ENCODE measurements at regions not wholly inside any gene's neighbourhood (a gene's known extent, or its start where the extent isn't known, plus 50 kb on each side); places are given as distances from the start of the nearest gene placed in this dataset.
"Not testable (repeated sequence)": the region's sequence is repeated elsewhere in the genome, so short reads cannot be mapped to it uniquely, and the experiment has no call there.

DNA sequence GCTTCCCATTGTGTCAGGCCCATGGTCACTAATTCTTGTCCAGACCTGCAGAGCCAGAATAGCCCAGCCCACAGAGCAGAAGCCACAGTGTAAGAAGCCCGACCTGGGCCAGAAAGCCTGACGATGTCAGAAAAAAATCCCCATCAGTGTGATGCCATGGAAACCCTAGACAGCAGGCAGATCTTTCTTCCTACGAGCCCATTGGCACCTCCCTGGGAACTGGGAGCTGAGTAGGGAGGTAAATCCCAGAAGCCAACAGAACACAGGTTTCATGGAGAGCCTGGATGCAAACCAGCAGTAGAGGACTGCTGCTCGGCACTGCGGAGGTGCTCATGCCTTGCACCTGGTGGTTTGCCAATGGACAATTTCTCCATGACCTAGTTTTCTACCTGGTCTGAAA lies 82.2 kb upstream of the SLC22A16 start:
- no peak for DNase-seq (ENCODE audit: low read depth in 2 of 2, low spot score in 1 of 2)

DNA sequence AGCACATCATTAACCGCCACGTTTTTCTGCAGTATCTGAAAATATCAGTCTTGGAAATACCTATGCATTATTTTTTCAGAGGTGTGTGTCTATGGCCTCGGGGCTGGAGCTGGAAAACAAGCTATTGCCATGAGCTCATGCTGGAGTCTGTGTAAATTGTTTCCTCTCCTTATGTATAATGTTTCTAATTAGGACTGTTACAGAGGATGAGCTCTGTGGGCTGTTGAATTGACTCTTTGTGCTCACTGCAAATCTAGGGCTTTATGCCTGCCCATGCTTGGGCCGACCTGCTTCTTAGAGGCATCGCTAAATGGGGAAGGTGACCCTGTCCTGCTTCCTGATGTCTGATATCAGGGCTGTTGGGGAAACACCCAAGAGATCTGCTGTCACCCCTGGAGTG lies 80.8 kb upstream of the SLC22A16 start:
- DNase-seq (ENCODE audit: low read depth in 2 of 2, low spot score in 1 of 2): no peak

DNA sequence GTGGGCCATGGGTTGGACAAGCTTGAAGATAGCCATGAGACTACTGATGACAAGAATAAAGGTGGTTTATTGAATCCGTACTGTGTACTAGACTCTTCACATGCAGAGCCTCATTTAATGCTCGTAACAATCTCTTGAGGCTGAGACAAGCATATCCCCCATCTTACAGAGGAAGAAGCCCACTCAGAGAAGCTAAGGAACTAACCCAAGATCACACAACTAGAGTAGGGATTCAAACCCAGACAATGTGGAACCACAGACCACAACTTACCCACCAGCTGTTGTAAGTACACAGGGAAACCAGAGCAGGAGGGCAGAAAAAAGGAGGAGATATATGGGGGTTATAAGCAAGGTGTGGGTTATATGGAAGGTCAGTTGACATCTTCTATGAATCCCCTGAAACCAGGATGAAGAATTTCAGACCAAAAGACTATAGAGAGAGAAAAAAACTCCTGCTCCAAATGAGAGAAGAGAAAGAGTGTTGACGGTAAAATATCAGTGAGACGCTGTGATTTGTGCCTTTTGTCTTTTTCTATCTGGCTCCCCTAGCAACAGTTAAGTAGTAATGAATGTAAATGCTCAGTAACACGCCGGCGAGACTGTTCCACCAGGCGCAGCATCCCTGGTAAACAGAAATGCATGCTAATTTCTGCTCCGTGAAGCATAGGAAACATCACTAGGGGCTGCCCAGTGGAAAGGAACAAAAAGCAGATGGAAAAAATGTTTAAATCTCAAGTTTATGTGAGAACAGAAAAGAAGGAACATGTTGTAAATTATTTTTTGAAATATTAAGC lies 80.1 kb upstream of the SLC22A16 start:
- DNase-seq (ENCODE audit: low read depth in 2 of 2, low spot score in 1 of 2): no peak

DNA sequence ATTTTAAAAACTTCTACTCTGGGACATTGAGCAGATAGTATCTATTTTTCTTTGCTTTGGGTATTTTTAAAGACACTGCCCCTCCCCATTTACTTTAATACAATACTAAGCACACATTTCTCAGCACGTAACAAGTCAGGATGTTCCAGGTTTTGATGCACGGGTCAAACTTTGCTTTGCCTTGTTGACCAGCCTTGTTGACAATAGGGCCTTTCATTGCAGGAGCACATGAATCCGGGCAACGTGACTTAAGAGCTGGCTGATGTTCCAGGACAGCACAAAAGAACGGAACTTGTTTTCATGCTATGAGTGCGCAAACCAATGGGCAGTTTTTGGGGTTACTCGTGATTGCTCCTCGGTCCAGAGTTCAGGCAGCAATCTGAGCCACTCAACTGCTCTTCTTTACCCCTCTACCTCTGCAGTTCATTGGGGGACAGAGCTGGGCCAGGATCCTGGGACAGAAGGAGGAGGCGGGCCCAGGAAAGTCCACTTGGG lies 78.6 kb upstream of the SLC22A16 start:
- DNase-seq (ENCODE audit: low read depth in 2 of 2, low spot score in 1 of 2): no peak

DNA sequence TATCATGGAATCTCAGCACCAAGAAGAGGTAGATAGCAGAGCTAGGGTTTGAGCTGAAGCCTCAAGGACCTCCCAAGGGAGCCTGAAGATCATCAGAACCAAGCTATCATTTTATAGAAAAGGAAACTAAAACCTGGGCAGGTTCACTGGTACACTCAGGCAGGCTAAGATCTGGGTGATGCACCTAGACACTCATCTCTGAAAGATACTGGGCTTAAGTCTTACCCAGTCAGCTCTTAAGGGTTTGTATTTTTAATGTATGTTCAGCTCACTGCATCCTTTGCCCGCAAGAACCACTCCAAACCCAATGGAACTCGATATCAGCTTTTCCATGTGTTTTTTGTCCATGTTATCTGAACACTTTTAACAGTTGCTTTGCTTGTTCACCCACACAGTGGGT lies 78.0 kb upstream of the SLC22A16 start:
- DNase-seq (ENCODE audit: low read depth in 2 of 2, low spot score in 1 of 2): no peak

DNA sequence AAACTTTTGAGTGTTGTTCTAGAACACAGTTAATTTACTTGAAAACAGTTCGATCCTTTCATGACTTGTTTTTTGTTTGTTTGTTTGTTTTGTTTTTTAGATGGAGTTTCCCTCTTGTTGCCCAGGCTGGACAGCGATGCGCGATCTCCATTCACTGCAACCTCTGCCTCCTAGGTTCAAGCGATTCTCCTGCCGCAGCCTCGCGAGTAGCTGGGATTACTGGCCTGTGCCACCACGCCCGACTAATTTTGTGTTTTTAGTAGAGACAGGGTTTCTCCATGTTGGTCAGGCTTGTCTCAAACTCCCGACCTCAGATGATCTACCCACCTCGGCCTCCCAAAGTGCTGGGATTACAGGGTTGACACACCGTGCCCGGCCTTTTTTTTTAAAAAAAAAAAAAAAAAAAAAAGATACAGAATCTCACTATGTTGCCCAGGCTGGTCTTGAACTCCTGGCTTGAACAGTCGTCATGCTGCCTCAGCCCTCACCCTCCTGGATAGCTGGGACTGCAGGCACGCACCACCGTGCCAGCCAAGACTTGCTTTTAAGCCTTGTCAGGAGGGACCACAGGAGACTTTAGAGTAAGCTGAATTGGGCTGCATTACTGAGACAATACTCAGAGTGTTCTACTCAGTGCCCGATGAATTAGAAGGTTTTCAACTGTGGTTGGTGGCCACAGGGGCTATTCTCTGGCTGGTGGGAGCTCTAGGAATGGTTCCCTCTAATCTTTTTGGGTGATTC lies 76.7 kb upstream of the SLC22A16 start:
- DNase-seq (ENCODE audit: low read depth in 2 of 2, low spot score in 1 of 2): no peak

GRCh38 chr6:110552076-110552475 lies 75.7 kb upstream of the SLC22A16 start:
- no peak for DNase-seq (ENCODE audit: low read depth in 2 of 2, low spot score in 1 of 2)

GRCh38 chr6:110551088-110551487 lies 74.7 kb upstream of the SLC22A16 start:
- DNase-seq (ENCODE audit: low read depth in 2 of 2, low spot score in 1 of 2): no peak

GRCh38 chr6:110550353-110550752 lies 73.9 kb upstream of the SLC22A16 start:
- no peak for DNase-seq (ENCODE audit: low read depth in 2 of 2, low spot score in 1 of 2)

- DNase-seq (ENCODE audit: low read depth in 2 of 2, low spot score in 1 of 2): no peak
These were observed 72.9 kb upstream of the SLC22A16 start for GRCh38 chr6:110549277-110549676.

DNA sequence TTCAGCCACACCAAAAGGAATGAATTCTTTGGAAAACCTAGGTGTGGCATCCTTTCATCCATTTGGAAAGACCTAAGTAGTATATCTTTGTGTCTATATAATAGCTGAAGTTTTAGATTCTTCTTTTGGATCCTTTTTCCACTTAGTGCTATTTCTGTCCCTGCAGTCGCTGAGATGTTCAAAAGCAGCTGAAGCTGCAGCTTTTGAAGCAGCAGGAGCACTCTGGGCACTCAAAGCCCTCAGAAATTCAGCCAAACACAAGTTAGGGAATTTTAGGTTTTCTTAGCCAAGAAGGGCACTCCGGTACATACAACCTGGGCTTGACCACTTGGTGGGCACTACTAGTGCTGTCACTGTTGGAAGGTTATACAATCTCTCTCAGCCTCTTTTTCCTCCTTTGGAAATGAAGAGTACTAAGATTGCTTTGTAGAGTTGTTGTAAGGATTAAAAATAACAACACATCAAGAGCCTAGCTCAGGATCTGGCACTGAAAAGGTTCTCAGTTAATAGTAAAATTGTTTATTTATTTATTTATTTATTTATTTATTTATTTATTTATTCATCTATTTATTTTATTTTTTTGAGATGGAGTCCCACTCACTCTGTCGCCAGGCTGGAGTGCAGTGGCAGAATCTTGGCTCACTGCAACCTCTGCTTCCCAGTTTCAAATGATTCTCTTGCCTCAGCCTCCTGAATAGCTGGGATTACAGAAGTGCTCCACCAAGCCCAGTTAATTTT lies 71.9 kb upstream of the SLC22A16 start:
- no peak for DNase-seq (ENCODE audit: low read depth in 2 of 2, low spot score in 1 of 2)

DNA sequence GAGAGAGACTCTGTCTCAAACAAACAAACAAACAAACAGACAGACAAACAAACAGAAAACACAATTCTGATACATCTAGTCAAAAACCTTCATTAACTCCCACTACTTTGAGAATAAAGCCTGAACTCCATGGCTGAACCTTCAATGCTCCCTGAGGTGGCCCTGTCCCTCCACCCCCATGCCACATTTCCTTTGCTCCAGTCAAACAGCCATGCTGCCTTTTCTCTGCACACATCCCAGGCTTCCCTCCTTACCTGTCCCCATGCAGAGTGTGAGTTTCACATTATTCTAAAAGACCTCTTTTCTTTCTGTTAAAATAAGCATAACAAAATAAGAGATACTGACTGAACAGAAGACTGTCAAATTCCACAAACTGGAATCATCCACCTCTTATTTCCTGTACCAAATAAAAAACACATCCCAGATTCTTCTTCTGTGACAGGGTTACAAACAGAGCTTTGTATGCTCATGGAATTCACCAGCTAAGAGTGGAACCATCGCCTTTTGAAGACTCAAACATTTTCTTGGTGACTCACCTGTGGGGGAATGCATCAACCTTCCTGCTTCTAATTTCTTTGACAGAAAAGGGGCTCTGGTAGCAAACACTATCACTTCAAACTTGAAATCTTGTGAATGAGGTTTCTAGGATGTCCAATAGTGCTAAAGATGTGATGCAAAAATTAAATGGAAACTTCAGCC lies 71.0 kb upstream of the SLC22A16 start:
- DNase-seq (ENCODE audit: low read depth in 2 of 2, low spot score in 1 of 2): no peak

DNA sequence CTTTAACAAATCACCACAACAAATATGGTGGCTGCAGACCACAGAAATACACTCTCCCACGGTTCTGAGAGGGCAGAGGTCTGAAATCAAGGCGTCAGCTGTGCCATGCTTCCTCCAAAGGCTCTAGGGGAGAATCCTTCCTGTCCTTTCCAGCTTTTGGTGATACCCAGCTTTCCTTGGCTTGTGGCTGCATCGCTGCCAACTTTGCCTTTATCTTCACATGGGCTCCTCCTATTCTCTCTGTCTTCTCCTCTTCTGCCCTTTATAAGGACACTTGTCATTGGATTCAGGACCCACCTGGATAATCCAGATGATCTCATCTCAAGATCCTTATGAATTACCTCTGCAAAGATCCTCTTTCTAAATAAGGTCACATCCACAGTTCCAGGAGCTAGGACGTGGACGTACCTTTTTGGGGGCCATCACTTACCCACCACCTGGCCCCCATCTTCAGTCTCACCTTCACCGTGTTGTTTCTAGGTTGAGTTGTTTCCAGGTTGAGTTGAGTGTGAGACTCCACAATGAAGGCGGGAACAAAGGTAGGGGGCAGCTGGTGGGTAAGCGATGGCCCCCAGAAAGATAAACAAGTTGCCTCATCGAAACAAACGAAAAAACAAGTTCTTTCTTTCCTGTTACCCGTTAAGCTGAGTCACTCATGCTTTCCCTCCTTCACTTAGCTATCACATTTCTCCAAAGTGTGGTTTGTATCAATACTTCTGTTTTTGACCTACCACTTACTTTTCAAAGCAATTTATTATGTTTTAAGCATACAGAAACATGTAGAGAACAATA lies 68.9 kb upstream of the SLC22A16 start:
- no peak for DNase-seq (ENCODE audit: low read depth in 2 of 2, low spot score in 1 of 2)

- DNase-seq (ENCODE audit: low read depth in 2 of 2, low spot score in 1 of 2): no peak
These were observed 68.1 kb upstream of the SLC22A16 start for GRCh38 chr6:110544472-110544871.

DNA sequence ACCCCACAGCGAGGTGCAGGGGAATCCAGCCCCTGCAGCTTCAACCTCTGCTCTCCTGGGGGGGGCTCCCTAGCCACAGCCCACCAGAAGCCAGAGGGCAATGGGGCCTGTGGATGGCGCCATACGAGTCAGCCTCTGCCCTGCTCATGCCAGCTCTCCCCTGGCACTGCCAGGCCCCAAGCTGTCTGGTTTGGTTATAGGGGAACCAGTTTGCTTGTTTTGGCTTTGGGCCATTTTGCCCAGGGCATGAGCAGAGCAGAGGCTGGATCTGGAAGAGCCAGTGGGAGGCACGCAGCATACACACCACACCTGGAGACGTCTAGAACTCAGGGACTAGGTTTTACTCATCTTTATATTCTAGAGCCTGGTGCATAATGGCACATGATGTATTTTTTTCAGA lies 66.7 kb upstream of the SLC22A16 start:
- no peak for DNase-seq (ENCODE audit: low read depth in 2 of 2, low spot score in 1 of 2)

GRCh38 chr6:110542311-110543024 lies 66.1 kb upstream of the SLC22A16 start:
- DNase-seq (ENCODE audit: low read depth in 2 of 2, low spot score in 1 of 2): no peak

- no peak for DNase-seq (ENCODE audit: low read depth in 2 of 2, low spot score in 1 of 2)
These were observed 65.4 kb upstream of the SLC22A16 start for GRCh38 chr6:110541701-110542309.

DNA sequence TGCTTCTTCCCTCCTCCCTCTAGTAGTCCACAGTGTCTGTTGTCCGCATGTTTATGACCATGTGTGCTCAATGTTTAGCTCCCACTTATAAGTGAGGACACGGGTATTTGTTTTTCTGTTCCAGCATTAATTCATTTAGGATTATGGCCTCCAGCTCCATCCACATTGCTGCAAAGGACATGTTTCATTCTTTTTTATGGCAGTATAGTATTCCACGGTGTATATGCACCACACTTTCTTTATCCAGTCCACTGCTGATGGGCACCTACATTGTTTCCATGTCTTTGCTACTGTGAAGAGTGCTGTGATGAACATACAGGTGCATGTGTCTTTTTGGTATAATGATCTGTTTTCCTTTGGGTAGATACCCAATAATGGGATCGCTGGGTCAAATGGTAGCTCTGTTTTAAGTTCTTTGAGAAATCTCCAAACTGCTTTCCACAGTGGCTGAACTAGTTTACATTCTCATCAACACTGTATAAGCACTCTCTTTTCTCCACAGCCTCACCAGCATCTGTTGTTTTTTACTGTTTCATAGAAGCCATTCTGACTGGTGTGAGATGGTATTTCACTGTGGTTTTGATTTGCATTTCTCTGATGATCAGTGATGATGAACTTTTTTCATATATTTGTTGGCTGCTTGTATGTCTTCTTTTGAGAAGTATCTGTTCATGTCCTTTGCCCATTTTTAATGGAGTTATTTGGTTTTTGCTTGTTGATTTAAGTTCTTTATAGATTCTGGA lies 63.0 kb upstream of the SLC22A16 start:
- not testable (repeated sequence) for DNase-seq (ENCODE audit: low read depth in 2 of 2, low spot score in 1 of 2)

Data from stimulated activated CD8-positive, alpha-beta memory T cell treated with anti-CD3 and anti-CD28 coated beads, Interleukin-4, amount 100 ng/mL, for 4 hours (primary cell).